ENCODE measurements at regions not wholly inside any gene's neighbourhood (a gene's known extent, or its start where the extent isn't known, plus 50 kb on each side); places are given as distances from the start of the nearest gene placed in this dataset.

DNA sequence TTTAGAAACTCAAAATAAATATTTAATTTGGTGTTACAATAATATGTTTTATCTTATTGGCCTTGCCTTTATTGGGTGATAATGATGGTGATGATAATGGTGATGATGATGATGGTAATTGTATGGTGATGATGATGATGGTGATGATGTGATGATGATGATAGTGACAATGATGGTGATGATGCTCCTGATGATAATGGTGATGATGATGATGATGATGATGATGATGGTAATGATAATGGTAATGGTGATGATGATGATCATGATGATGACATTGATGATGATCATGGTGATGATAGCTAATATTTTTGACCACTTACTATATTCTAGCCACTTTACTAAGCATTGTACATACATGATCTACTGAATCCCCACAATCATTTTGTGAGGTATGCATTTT, 1548.6 kb upstream of the TMEM132C start:
- TF ChIP-seq, protein P1, sequence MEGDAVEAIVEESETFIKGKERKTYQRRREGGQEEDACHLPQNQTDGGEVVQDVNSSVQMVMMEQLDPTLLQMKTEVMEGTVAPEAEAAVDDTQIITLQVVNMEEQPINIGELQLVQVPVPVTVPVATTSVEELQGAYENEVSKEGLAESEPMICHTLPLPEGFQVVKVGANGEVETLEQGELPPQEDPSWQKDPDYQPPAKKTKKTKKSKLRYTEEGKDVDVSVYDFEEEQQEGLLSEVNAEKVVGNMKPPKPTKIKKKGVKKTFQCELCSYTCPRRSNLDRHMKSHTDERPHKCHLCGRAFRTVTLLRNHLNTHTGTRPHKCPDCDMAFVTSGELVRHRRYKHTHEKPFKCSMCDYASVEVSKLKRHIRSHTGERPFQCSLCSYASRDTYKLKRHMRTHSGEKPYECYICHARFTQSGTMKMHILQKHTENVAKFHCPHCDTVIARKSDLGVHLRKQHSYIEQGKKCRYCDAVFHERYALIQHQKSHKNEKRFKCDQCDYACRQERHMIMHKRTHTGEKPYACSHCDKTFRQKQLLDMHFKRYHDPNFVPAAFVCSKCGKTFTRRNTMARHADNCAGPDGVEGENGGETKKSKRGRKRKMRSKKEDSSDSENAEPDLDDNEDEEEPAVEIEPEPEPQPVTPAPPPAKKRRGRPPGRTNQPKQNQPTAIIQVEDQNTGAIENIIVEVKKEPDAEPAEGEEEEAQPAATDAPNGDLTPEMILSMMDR (IDR thresholded peaks at IDR 0.05; ENCODE audit: extremely low read depth in 1 of 2, insufficient read depth in 1 of 2, low read depth in 1 of 2, low read length in 2 of 2) = no peak
- TF ChIP-seq EZH2 (IDR thresholded peaks at IDR 0.05; ENCODE audit: borderline replicate concordance, low read depth, low read length, severe bottlenecking) (no peak), JUN (IDR thresholded peaks at IDR 0.05; ENCODE audit: borderline replicate concordance, insufficient read depth, insufficient read length, low read depth) (no peak), POLR2AphosphoS5 (IDR thresholded peaks at IDR 0.05; ENCODE audit: insufficient read depth, low read depth, low read length) (no peak), FOS (IDR thresholded peaks at IDR 0.05; ENCODE audit: borderline replicate concordance, insufficient read depth, low read length) (no peak), GATA2 (IDR thresholded peaks at IDR 0.05; ENCODE audit: insufficient read depth, insufficient read length, low read depth, low read length) (no peak)

Measured in endothelial cell of umbilical vein (primary cell).